ENCODE measurements at regions not wholly inside any gene's neighbourhood (a gene's known extent, or its start where the extent isn't known, plus 50 kb on each side); places are given as distances from the start of the nearest gene placed in this dataset.
A peak's percentile ranks its signal among the peaks of the same experiment; 100 is the strongest.

DNA sequence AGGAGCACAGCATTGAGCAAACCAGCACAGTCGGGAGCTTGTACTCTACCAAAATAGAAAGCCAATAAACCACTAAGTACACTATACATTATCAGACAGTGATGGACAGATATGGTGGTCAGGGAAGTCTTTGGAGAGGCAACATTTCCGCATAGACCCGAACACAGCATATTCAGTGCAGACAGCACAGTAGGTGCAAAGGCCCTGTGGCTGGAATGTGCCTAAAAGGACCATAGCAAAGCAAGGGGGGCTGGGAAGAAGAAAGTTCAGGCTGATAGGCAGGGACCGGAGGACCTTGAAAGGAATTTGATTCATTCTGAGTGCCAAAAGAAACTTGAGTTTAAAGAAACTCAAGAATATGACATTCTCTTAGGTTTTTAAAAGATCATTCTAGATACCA is 92.0 kb upstream of the GALNT2 start:
- in situ Hi-C loops (cut with MboI; ENCODE audit: low pct_ligation_motif_present in 1 of 4, low pct_unique_long_range_greater_than_20kb in 1 of 4, low sequenced_read_pairs in 3 of 4), result no loop called here
- DNase-seq, result no peak
- H3K9me3 ChIP-seq, result peaks cover 0 to 10% of the 10 kb centered on the region in 2 donors
- intact Hi-C loops (cut with DNase I; ENCODE audit: low total_unique reads), result no loop called here
- H3K27me3 ChIP-seq, result no peaks in the 10 kb centered on the region
- no peaks in the 10 kb centered on the region for H3K36me3 ChIP-seq
- H3K4me3 ChIP-seq, result no peak overlapping the region
- TF ChIP-seq EP300 (IDR thresholded peaks at IDR 0.05; ENCODE audit: low read depth) (no peak), POLR2A (IDR thresholded peaks at IDR 0.05) (no peak), CTCF (IDR thresholded peaks at IDR 0.05) (no peak), POLR2AphosphoS5 (IDR thresholded peaks at IDR 0.05) (no peak)
- H3K4me1 ChIP-seq, result peaks cover 0 to 4% (median 1%) of the 10 kb centered on the region in 4 donors
- no peak overlapping the region for H3K27ac ChIP-seq
- WGBS, 2 donors (ENCODE audit: low coverage in 1 of 2), result 93 to 100% methylated on average over 2 to 4 of the region's 4 CpGs

DNA sequence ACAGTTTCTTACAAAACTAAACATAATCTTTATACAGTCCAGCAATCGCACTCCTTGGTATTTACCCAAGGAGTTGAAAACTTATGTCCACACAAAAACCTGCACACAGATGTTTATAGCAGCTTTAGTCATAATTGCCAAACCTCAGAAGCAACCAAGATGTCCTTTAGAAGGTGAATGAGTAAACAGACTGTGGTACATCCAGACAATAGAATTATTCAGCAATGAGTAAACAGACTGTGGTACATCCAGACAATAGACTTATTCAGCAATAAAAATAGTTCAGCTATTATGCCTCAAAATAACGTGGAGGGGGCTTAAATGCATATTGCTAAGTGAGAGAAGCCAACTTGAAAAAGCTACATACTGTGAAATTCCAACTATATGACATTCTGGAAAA is 87.0 kb upstream of the GALNT2 start:
- Histone ChIP-seq H3K4me3 (no peak overlapping the region), H3K4me1 (peaks cover 0 to 7% (median 1%) of the 10 kb centered on the region in 4 donors), H3K9me3 (peaks cover 0 to 10% of the 10 kb centered on the region in 2 donors), H3K27ac (peak overlapping the region in 1 of 4 donors; percentile 10), H3K36me3 (no peaks in the 10 kb centered on the region), H3K27me3 (no peaks in the 10 kb centered on the region)
- TF ChIP-seq EP300 (IDR thresholded peaks at IDR 0.05; ENCODE audit: low read depth), result no peak
- TF ChIP-seq POLR2AphosphoS5 (IDR thresholded peaks at IDR 0.05), result no peak
- TF ChIP-seq POLR2A (IDR thresholded peaks at IDR 0.05), result no peak
- TF ChIP-seq CTCF (IDR thresholded peaks at IDR 0.05), result no peak
- no peak for DNase-seq
- intact Hi-C loops (cut with DNase I; ENCODE audit: low total_unique reads) (no loop called here), in situ Hi-C loops (cut with MboI; ENCODE audit: low pct_ligation_motif_present in 1 of 4, low pct_unique_long_range_greater_than_20kb in 1 of 4, low sequenced_read_pairs in 3 of 4) (no loop called here)
- 38 to 55% methylated on average over 2 of the region's 2 CpGs for WGBS, 2 donors (ENCODE audit: low coverage in 1 of 2)

- Histone ChIP-seq H3K36me3 (no peaks in the 10 kb centered on the region), H3K4me1 (peaks cover 0 to 7% (median 1%) of the 10 kb centered on the region in 4 donors), H3K4me3 (no peak overlapping the region), H3K27ac (no peak overlapping the region), H3K27me3 (no peaks in the 10 kb centered on the region), H3K9me3 (peaks cover 0 to 3% of the 10 kb centered on the region in 2 donors)
- 85 to 100% methylated on average over 3 of the region's 3 CpGs for WGBS, 2 donors (ENCODE audit: low coverage in 1 of 2)
- in situ Hi-C loops (cut with MboI; ENCODE audit: low pct_ligation_motif_present in 1 of 4, low pct_unique_long_range_greater_than_20kb in 1 of 4, low sequenced_read_pairs in 3 of 4), result no loop called here
- no peak for TF ChIP-seq POLR2AphosphoS5 (IDR thresholded peaks at IDR 0.05)
- TF ChIP-seq POLR2A (IDR thresholded peaks at IDR 0.05), result no peak
- no peak for TF ChIP-seq CTCF (IDR thresholded peaks at IDR 0.05)
- TF ChIP-seq EP300 (IDR thresholded peaks at IDR 0.05; ENCODE audit: low read depth), result no peak
- intact Hi-C loops (cut with DNase I; ENCODE audit: low total_unique reads), result no loop called here
- DNase-seq, result no peak
Observed at GRCh38 chr1:229981736-229982135, 85.3 kb upstream of the GALNT2 start.

- Histone ChIP-seq H3K4me3 (no peak overlapping the region), H3K36me3 (no peaks in the 10 kb centered on the region), H3K27me3 (no peaks in the 10 kb centered on the region), H3K9me3 (no peaks in the 10 kb centered on the region), H3K4me1 (peaks cover 0 to 7% (median 1%) of the 10 kb centered on the region in 4 donors), H3K27ac (no peak overlapping the region)
- TF ChIP-seq CTCF (IDR thresholded peaks at IDR 0.05) (no peak), EP300 (IDR thresholded peaks at IDR 0.05; ENCODE audit: low read depth) (no peak), POLR2AphosphoS5 (IDR thresholded peaks at IDR 0.05) (no peak), POLR2A (IDR thresholded peaks at IDR 0.05) (no peak)
- WGBS, 2 donors (ENCODE audit: low coverage in 1 of 2), result 80 to 85% methylated on average over 2 to 9 of the region's 9 CpGs
- intact Hi-C loops (cut with DNase I; ENCODE audit: low total_unique reads), result no loop called here
- no peak for DNase-seq
- in situ Hi-C loops (cut with MboI; ENCODE audit: low pct_ligation_motif_present in 1 of 4, low pct_unique_long_range_greater_than_20kb in 1 of 4, low sequenced_read_pairs in 3 of 4), result no loop called here
Observed at GRCh38 chr1:229984310-229984991, 82.6 kb upstream of the GALNT2 start.
